OCI-LY1 (cell line): ENCODE measurements at regions not wholly inside any gene's neighbourhood (a gene's known extent, or its start where the extent isn't known, plus 50 kb on each side); places are given as distances from the start of the nearest gene placed in this dataset.

ENCODE experiments used
- CTCF ChIP-seq: fragments of 200-600 bp; sonication (generic), shearing (Covaris generic); IDR thresholded peaks from 2 replicates; pipeline ENCODE4 v1.5.1; 2017; ENCODE audit warnings: mild to moderate bottlenecking, antibody characterized with exemption, low read length, moderate library complexity, mixed read lengths
- EZH2 ChIP-seq: fragments of 200-600 bp; sonication (generic), shearing (Covaris generic); IDR thresholded peaks from 2 replicates; pipeline ENCODE4 v1.8.0; 2017; ENCODE audit warnings: borderline replicate concordance, mixed run types, mild to moderate bottlenecking, antibody characterized with exemption, low read length, moderate library complexity, mixed read lengths

- no peak for TF ChIP-seq CTCF
- TF ChIP-seq EZH2, result no peak
Observed at GRCh38 chr5:29701600-29701999, 1491.9 kb upstream of the CDH6 start.
